SK-N-SH treated with all-trans-retinoic acid at 6 μM for 48 hours (cell line): ENCODE measurements at regions not wholly inside any gene's neighbourhood (a gene's known extent, or its start where the extent isn't known, plus 50 kb on each side); places are given as distances from the start of the nearest gene placed in this dataset.

ENCODE experiments used
- ATAC-seq: fragments of 200-7000 bp; cut with Tn5 transposase; 3 replicates; pipeline ENCODE4 v1.9.1; 2020; ENCODE audit warnings: mild to moderate bottlenecking, moderate library complexity
- ARNTL ChIP-seq: fragments of 450-650 bp; formaldehyde crosslinking; IDR thresholded peaks from 2 replicates; pipeline ENCODE4 v1.5.0; 2020; ENCODE audit warnings: low read depth, mild to moderate bottlenecking, moderate library complexity, borderline replicate concordance
- BACH2 ChIP-seq: fragments of 250-450 bp; sonication (Bioruptor Pico); IDR thresholded peaks from 2 replicates; pipeline ENCODE4 v1.9.0; 2021; ENCODE audit warnings: mild to moderate bottlenecking, borderline replicate concordance
- CREB5 ChIP-seq: fragments of 250-450 bp; sonication (Bioruptor Pico); IDR thresholded peaks from 2 replicates; pipeline ENCODE4 v1.5.1; 2020; ENCODE audit warnings: low read depth, mild to moderate bottlenecking, moderate library complexity
- CSRNP3 ChIP-seq: fragments of 250-450 bp; sonication (Bioruptor Pico); IDR thresholded peaks from 2 replicates; pipeline ENCODE4 v1.5.1; 2021; ENCODE audit warnings: mild to moderate bottlenecking, moderate library complexity
- ESRRG ChIP-seq: fragments of 250-450 bp; sonication (Bioruptor Pico); IDR thresholded peaks from 2 replicates; pipeline ENCODE4 v1.6.1; 2021; ENCODE audit warnings: mild to moderate bottlenecking
- GLIS3 ChIP-seq: fragments of 250-450 bp; sonication (Bioruptor Pico); IDR thresholded peaks from 2 replicates; pipeline ENCODE4 v1.5.0; 2020; ENCODE audit warnings: mild to moderate bottlenecking, moderate library complexity
- ISL1 ChIP-seq: fragments of 250-450 bp; sonication (Bioruptor Pico); IDR thresholded peaks from 2 replicates; pipeline ENCODE4 v2.1.2; 2022; ENCODE audit warnings: mild to moderate bottlenecking, moderate library complexity
- OSR1 ChIP-seq: fragments of 250-450 bp; sonication (Bioruptor Pico); IDR thresholded peaks from 2 replicates; pipeline ENCODE4 v1.8.0; 2022; ENCODE audit warnings: moderate library complexity, mild to moderate bottlenecking, inconsistent platforms
- POU6F1 ChIP-seq: fragments of 250-450 bp; sonication (Bioruptor Pico); IDR thresholded peaks from 2 replicates; pipeline ENCODE4 v1.8.0; 2021; ENCODE audit warnings: low read depth, mild to moderate bottlenecking, moderate library complexity, borderline replicate concordance
- PPARA ChIP-seq: fragments of 250-450 bp; sonication (Bioruptor Pico); IDR thresholded peaks from 2 replicates; pipeline ENCODE4 v1.5.0; 2020; ENCODE audit warnings: mild to moderate bottlenecking, borderline replicate concordance
- RARB ChIP-seq: fragments of 250-450 bp; sonication (Bioruptor Pico); IDR thresholded peaks from 2 replicates; pipeline ENCODE4 v1.8.0; 2021; ENCODE audit warnings: mild to moderate bottlenecking, moderate library complexity
- SNAI2 ChIP-seq: fragments of 250-450 bp; sonication (Bioruptor Pico); IDR thresholded peaks from 2 replicates; pipeline ENCODE4 v1.5.0; 2020; ENCODE audit warnings: mild to moderate bottlenecking, moderate library complexity
- TOX ChIP-seq: fragments of 250-450 bp; sonication (Bioruptor Pico); IDR thresholded peaks from 2 replicates; pipeline ENCODE4 v1.8.0; 2021; ENCODE audit warnings: mild to moderate bottlenecking, moderate library complexity, borderline replicate concordance
- TSHZ2 ChIP-seq: fragments of 250-450 bp; sonication (Bioruptor Pico); IDR thresholded peaks from 2 replicates; pipeline ENCODE4 v1.5.0; 2020; ENCODE audit warnings: mild to moderate bottlenecking, moderate library complexity
- ZC3H10 ChIP-seq: fragments of 250-450 bp; sonication (Bioruptor Pico); IDR thresholded peaks from 2 replicates; pipeline ENCODE4 v1.5.1; 2021; ENCODE audit warnings: mild to moderate bottlenecking, moderate library complexity
- ZFP3 ChIP-seq: fragments of 250-450 bp; sonication (Bioruptor Pico); IDR thresholded peaks from 2 replicates; pipeline ENCODE4 v1.5.0; 2020; ENCODE audit warnings: mild to moderate bottlenecking, moderate library complexity
- ZNF8 ChIP-seq: fragments of 450-650 bp; formaldehyde crosslinking; IDR thresholded peaks from 2 replicates; pipeline ENCODE4 v1.5.0; 2020; ENCODE audit warnings: mild to moderate bottlenecking, moderate library complexity

- TF ChIP-seq CREB5 (no peak), ZFP3 (CRISPR knock-in tag) (no peak), TSHZ2 (no peak), ZNF8 (CRISPR knock-in tag) (no peak)
Measured at GRCh38 chr17:71287071-71287823, 833.6 kb upstream of the SOX9 start (continued).

GRCh38 chr17:71292006-71292405 lies 828.8 kb upstream of the SOX9 start:
- no peak for ATAC-seq
- no peak for TF ChIP-seq ZNF8 (CRISPR knock-in tag)
- no peak for TF ChIP-seq PPARA
- no peak for TF ChIP-seq ESRRG (CRISPR knock-in tag)

GRCh38 chr17:71296005-71296404 lies 824.8 kb upstream of the SOX9 start:
- TF ChIP-seq OSR1 (CRISPR knock-in tag) = no peak
- TF ChIP-seq TOX (CRISPR knock-in tag) = no peak
- no peak for TF ChIP-seq ZNF8 (CRISPR knock-in tag)
- no peak for TF ChIP-seq SNAI2 (CRISPR knock-in tag)
- TF ChIP-seq POU6F1 = no peak
- TF ChIP-seq GLIS3 = no peak
- TF ChIP-seq ISL1 (CRISPR knock-in tag) = no peak
- no peak for TF ChIP-seq CREB5
- no peak for TF ChIP-seq ARNTL (CRISPR knock-in tag)
- no peak for TF ChIP-seq CSRNP3
- TF ChIP-seq ZFP3 (CRISPR knock-in tag) = no peak
- no peak for TF ChIP-seq RARB (CRISPR knock-in tag)
- TF ChIP-seq, all 23 proteins: peak for 0
- no peak for ATAC-seq

GRCh38 chr17:71301063-71301462 lies 819.8 kb upstream of the SOX9 start:
- no peak for TF ChIP-seq BACH2 (CRISPR knock-in tag)
- no peak for TF ChIP-seq ZFP3 (CRISPR knock-in tag)
- no peak for TF ChIP-seq CREB5
- TF ChIP-seq ZC3H10 (CRISPR knock-in tag) = no peak
- ATAC-seq = no peak
